KMS-11 (cell line): ENCODE measurements at regions not wholly inside any gene's neighbourhood (a gene's known extent, or its start where the extent isn't known, plus 50 kb on each side); places are given as distances from the start of the nearest gene placed in this dataset.

Source experiments
- H2AFZ ChIP-seq: fragments of 200-600 bp; sonication (generic); 2 replicates; pipeline ENCODE4 v1.6.1; 2016; ENCODE audit warnings: antibody characterized with exemption, mixed run types, low read depth
- H3K27ac ChIP-seq: fragments of 200-600 bp; sonication (generic); 2 replicates; pipeline ENCODE4 v1.6.1; 2016; ENCODE audit warnings: mild to moderate bottlenecking, mixed run types
- H3K27me3 ChIP-seq: fragments of 200-600 bp; sonication (generic); 2 replicates; pipeline ENCODE4 v1.6.1; 2017; ENCODE audit warnings: mild to moderate bottlenecking, low read depth, mixed run types, moderate library complexity; ENCODE audit not compliant: insufficient read depth
- H3K36me3 ChIP-seq: fragments of 200-600 bp; sonication (generic); 2 replicates; pipeline ENCODE4 v1.6.1; 2017; ENCODE audit warnings: mild to moderate bottlenecking, mixed run types; ENCODE audit not compliant: insufficient read depth
- H3K4me1 ChIP-seq: fragments of 200-600 bp; sonication (generic); 2 replicates; pipeline ENCODE4 v1.6.1; 2016; ENCODE audit warnings: mild to moderate bottlenecking, low read depth, mixed run types; ENCODE audit not compliant: poor library complexity, severe bottlenecking
- H3K4me2 ChIP-seq: fragments of 200-600 bp; sonication (generic); 2 replicates; pipeline ENCODE4 v1.7.0; 2016; ENCODE audit warnings: mild to moderate bottlenecking, mixed run types
- H3K4me3 ChIP-seq: fragments of 200-600 bp; sonication (generic); IDR thresholded peaks from 2 replicates; pipeline ENCODE4 v1.6.1; 2017; ENCODE audit warnings: low read depth, low read length, mixed read lengths; ENCODE audit not compliant: insufficient read depth
- H3K79me2 ChIP-seq: fragments of 200-600 bp; sonication (generic); 2 replicates; pipeline ENCODE4 v1.6.1; 2016; ENCODE audit warnings: low read depth, mixed run types; ENCODE audit not compliant: insufficient read depth
- H3K9ac ChIP-seq: fragments of 200-600 bp; sonication (generic); 2 replicates; pipeline ENCODE4 v1.6.1; 2016; ENCODE audit warnings: mild to moderate bottlenecking, mixed run types
- H4K20me1 ChIP-seq: fragments of 200-600 bp; sonication (generic); 2 replicates; pipeline ENCODE4 v1.6.1; 2016; ENCODE audit warnings: mild to moderate bottlenecking, mixed run types; ENCODE audit not compliant: insufficient read depth
- CTCF ChIP-seq: fragments of 200-600 bp; sonication (generic); conservative IDR thresholded peaks from 2 replicates; pipeline ENCODE4 v1.6.1; 2017; ENCODE audit warnings: low read depth, mild to moderate bottlenecking, antibody characterized with exemption, low read length, moderate library complexity, mixed read lengths

GRCh38 chr15:31799715-31800321 lies 230.5 kb upstream of the CHRNA7 start:
- H4K20me1 ChIP-seq, result no peaks in the 10 kb centered on the region
- no peak overlapping the region for H3K9ac ChIP-seq
- H3K4me2 ChIP-seq, result no peak overlapping the region
- H3K4me3 ChIP-seq, result no peak overlapping the region
- H3K27me3 ChIP-seq, result no peaks in the 10 kb centered on the region
- no peaks in the 10 kb centered on the region for H3K36me3 ChIP-seq
- no peak overlapping the region for H2AFZ ChIP-seq
- no peaks in the 10 kb centered on the region for H3K79me2 ChIP-seq
- peaks cover 3% of the 10 kb centered on the region for H3K4me1 ChIP-seq
- no peak for TF ChIP-seq CTCF
- no peak overlapping the region for H3K27ac ChIP-seq

- peaks cover 3% of the 10 kb centered on the region for H3K4me1 ChIP-seq
- H3K4me2 ChIP-seq, result no peak overlapping the region
- no peaks in the 10 kb centered on the region for H3K36me3 ChIP-seq
- H3K79me2 ChIP-seq, result no peaks in the 10 kb centered on the region
- H3K9ac ChIP-seq, result no peak overlapping the region
- H2AFZ ChIP-seq, result no peak overlapping the region
- H3K27ac ChIP-seq, result no peak overlapping the region
- H3K27me3 ChIP-seq, result no peaks in the 10 kb centered on the region
- H3K4me3 ChIP-seq, result no peak overlapping the region
- TF ChIP-seq CTCF, result no peak
- H4K20me1 ChIP-seq, result no peaks in the 10 kb centered on the region
These were observed 229.2 kb upstream of the CHRNA7 start for GRCh38 chr15:31801152-31801551.

- H3K36me3 ChIP-seq, result no peaks in the 10 kb centered on the region
- H3K4me1 ChIP-seq, result peaks cover 3% of the 10 kb centered on the region
- H3K9ac ChIP-seq, result no peak overlapping the region
- H3K4me2 ChIP-seq, result no peak overlapping the region
- no peak for TF ChIP-seq CTCF
- no peak overlapping the region for H3K27ac ChIP-seq
- no peaks in the 10 kb centered on the region for H3K79me2 ChIP-seq
- no peaks in the 10 kb centered on the region for H4K20me1 ChIP-seq
- H3K27me3 ChIP-seq, result no peaks in the 10 kb centered on the region
- H2AFZ ChIP-seq, result no peak overlapping the region
- no peak overlapping the region for H3K4me3 ChIP-seq
These were observed 227.6 kb upstream of the CHRNA7 start for GRCh38 chr15:31802761-31803160.

GRCh38 chr15:31803388-31803884 lies 226.9 kb upstream of the CHRNA7 start:
- no peaks in the 10 kb centered on the region for H3K36me3 ChIP-seq
- no peaks in the 10 kb centered on the region for H4K20me1 ChIP-seq
- H3K4me1 ChIP-seq, result peaks cover 3% of the 10 kb centered on the region
- H3K4me3 ChIP-seq, result no peak overlapping the region
- no peak overlapping the region for H2AFZ ChIP-seq
- H3K9ac ChIP-seq, result no peak overlapping the region
- H3K27me3 ChIP-seq, result no peaks in the 10 kb centered on the region
- TF ChIP-seq CTCF, result no peak
- H3K79me2 ChIP-seq, result no peaks in the 10 kb centered on the region
- H3K27ac ChIP-seq, result no peak overlapping the region
- H3K4me2 ChIP-seq, result no peak overlapping the region
